ENCODE measurements at regions not wholly inside any gene's neighbourhood (a gene's known extent, or its start where the extent isn't known, plus 50 kb on each side); places are given as distances from the start of the nearest gene placed in this dataset.

- TF ChIP-seq STAT6 (CRISPR knock-in tag; IDR thresholded peaks at IDR 0.05) (no peak), STAG1 (CRISPR knock-in tag; IDR thresholded peaks at IDR 0.05; ENCODE audit: borderline replicate concordance) (no peak), TARDBP (IDR thresholded peaks at IDR 0.05) (no peak), PHF8 (IDR thresholded peaks at IDR 0.05; ENCODE audit: borderline replicate concordance, low read length) (no peak), TEAD2 (tag; IDR thresholded peaks at IDR 0.05) (no peak), HNRNPL (IDR thresholded peaks at IDR 0.05; ENCODE audit: low read depth, low read length) (no peak), ZBTB8A (IDR thresholded peaks at IDR 0.05; ENCODE audit: partially characterized antibody) (no peak), RAD21 (CRISPR knock-in tag; conservative IDR thresholded peaks at IDR 0.05 in 1 of 2, IDR thresholded peaks at IDR 0.05 in 1 of 2) (no peak), CREB3L1 (IDR thresholded peaks at IDR 0.05; ENCODE audit: borderline replicate concordance, low read depth) (no peak), GATAD2A (IDR thresholded peaks at IDR 0.05) (no peak), ZBTB12 (CRISPR knock-in tag; IDR thresholded peaks at IDR 0.05) (no peak), RBM15 (IDR thresholded peaks at IDR 0.05; ENCODE audit: insufficient read depth, low read length) (no peak), ZNF263 (CRISPR knock-in tag; IDR thresholded peaks at IDR 0.05; ENCODE audit: borderline replicate concordance) (no peak), ZNF583 (CRISPR knock-in tag; IDR thresholded peaks at IDR 0.05) (no peak), ZNF764 (CRISPR knock-in tag; IDR thresholded peaks at IDR 0.05; ENCODE audit: low read depth) (no peak), OTX1 (CRISPR knock-in tag; IDR thresholded peaks at IDR 0.05) (no peak), E2F5 (CRISPR knock-in tag; IDR thresholded peaks at IDR 0.05) (no peak), MLX (CRISPR knock-in tag; conservative IDR thresholded peaks at IDR 0.05) (no peak), ZNF12 (CRISPR knock-in tag; IDR thresholded peaks at IDR 0.05) (no peak), HNRNPH1 (optimal IDR thresholded peaks at IDR 0.05; ENCODE audit: low read depth, low read length) (no peak)
- TF ChIP-seq, protein P1, sequence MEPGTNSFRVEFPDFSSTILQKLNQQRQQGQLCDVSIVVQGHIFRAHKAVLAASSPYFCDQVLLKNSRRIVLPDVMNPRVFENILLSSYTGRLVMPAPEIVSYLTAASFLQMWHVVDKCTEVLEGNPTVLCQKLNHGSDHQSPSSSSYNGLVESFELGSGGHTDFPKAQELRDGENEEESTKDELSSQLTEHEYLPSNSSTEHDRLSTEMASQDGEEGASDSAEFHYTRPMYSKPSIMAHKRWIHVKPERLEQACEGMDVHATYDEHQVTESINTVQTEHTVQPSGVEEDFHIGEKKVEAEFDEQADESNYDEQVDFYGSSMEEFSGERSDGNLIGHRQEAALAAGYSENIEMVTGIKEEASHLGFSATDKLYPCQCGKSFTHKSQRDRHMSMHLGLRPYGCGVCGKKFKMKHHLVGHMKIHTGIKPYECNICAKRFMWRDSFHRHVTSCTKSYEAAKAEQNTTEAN (CRISPR knock-in tag; IDR thresholded peaks at IDR 0.05), result no peak
Observed at GRCh38 chr2:37558623-37559022, 112.8 kb downstream of the CDC42EP3 start (continued).

Data from K562 (cell line).